ENCODE measurements at regions not wholly inside any gene's neighbourhood (a gene's known extent, or its start where the extent isn't known, plus 50 kb on each side); places are given as distances from the start of the nearest gene placed in this dataset.

- H4K20me1 ChIP-seq: no peaks in the 10 kb centered on the region
- TF ChIP-seq Cebpa-rat (IDR thresholded peaks at IDR 0.05): no peak
- no peak overlapping the region for H3K4me2 ChIP-seq
- H3K36me3 ChIP-seq: no peaks in the 10 kb centered on the region
- H3K4me3 ChIP-seq: no peak overlapping the region
- H3K9ac ChIP-seq: no peak overlapping the region
- no peaks in the 10 kb centered on the region for H3K27me3 ChIP-seq
- H3K9me3 ChIP-seq (replicated peaks in 1 of 11): peaks cover 0 to 5% (median 0%) of the 10 kb centered on the region in 11 experiments; a peak in 3 of 22 replicates
- no peak overlapping the region for H3K27ac ChIP-seq
- H3K4me1 ChIP-seq: no peaks in the 10 kb centered on the region
Measured at GRCh38 chr15:91478717-91479191, 374.8 kb upstream of the SLCO3A1 start.

GRCh38 chr15:91480426-91480825 lies 373.1 kb upstream of the SLCO3A1 start:
- Histone ChIP-seq H3K36me3 (no peaks in the 10 kb centered on the region), H3K4me2 (no peak overlapping the region), H3K9me3 (replicated peaks in 1 of 11) (no peaks in the 10 kb centered on the region), H3K27ac (no peak overlapping the region), H3K9ac (no peak overlapping the region), H3K4me1 (no peaks in the 10 kb centered on the region), H3K27me3 (no peaks in the 10 kb centered on the region), H3K4me3 (no peak overlapping the region), H4K20me1 (no peaks in the 10 kb centered on the region)
- no peak for TF ChIP-seq Cebpa-rat (IDR thresholded peaks at IDR 0.05)

- Histone ChIP-seq H3K9me3 (replicated peaks in 1 of 11) (no peaks in the 10 kb centered on the region), H4K20me1 (no peaks in the 10 kb centered on the region), H3K4me1 (no peaks in the 10 kb centered on the region), H3K27ac (no peak overlapping the region), H3K9ac (no peak overlapping the region), H3K4me3 (no peak overlapping the region), H3K27me3 (no peaks in the 10 kb centered on the region), H3K36me3 (no peaks in the 10 kb centered on the region), H3K4me2 (no peak overlapping the region)
- TF ChIP-seq Cebpa-rat (IDR thresholded peaks at IDR 0.05): no peak
Measured at GRCh38 chr15:91482799-91483198, 370.7 kb upstream of the SLCO3A1 start.

DNA sequence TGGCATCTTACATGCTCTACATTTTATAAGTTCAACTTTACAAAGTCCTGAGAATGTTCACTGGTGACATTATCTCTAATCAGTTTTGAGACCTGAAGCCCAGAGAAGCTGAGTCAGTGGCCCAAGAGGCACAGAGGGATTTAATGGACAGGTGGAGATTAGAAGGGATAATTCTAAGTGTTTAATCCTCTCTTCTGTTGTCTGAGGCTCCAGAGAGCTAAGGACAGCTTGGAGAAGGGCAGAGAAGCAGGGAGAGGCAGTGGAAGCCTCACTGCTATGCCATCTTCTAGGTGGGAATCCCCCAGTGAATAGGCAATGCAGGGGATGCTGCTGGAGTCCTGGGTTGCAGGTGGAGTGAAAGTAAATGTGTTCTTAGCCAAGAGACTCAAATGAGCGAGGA lies 369.4 kb upstream of the SLCO3A1 start:
- no peak overlapping the region for H3K27ac ChIP-seq
- no peaks in the 10 kb centered on the region for H3K9me3 ChIP-seq (replicated peaks in 1 of 11)
- no peak overlapping the region for H3K4me2 ChIP-seq
- H3K27me3 ChIP-seq: no peaks in the 10 kb centered on the region
- no peak for TF ChIP-seq Cebpa-rat (IDR thresholded peaks at IDR 0.05)
- no peaks in the 10 kb centered on the region for H3K36me3 ChIP-seq
- no peak overlapping the region for H3K9ac ChIP-seq
- H3K4me1 ChIP-seq: no peaks in the 10 kb centered on the region
- no peak overlapping the region for H3K4me3 ChIP-seq
- no peaks in the 10 kb centered on the region for H4K20me1 ChIP-seq

- H3K36me3 ChIP-seq: no peaks in the 10 kb centered on the region
- H4K20me1 ChIP-seq: no peaks in the 10 kb centered on the region
- peaks cover 0 to 22% (median 0%) of the 10 kb centered on the region in 11 experiments; a peak in 7 of 22 replicates for H3K9me3 ChIP-seq (replicated peaks in 1 of 11)
- no peak overlapping the region for H3K9ac ChIP-seq
- 0 out of 20 replicates have a peak, but pooled peaks cover 0 to 6% (median 0%) of the 10 kb centered on the region in 10 experiments for H3K4me1 ChIP-seq
- H3K27ac ChIP-seq: no peak overlapping the region
- no peak for TF ChIP-seq Cebpa-rat (IDR thresholded peaks at IDR 0.05)
- H3K4me3 ChIP-seq: no peak overlapping the region
- H3K4me2 ChIP-seq: no peak overlapping the region
- no peaks in the 10 kb centered on the region for H3K27me3 ChIP-seq
Measured at GRCh38 chr15:91488452-91488851, 365.1 kb upstream of the SLCO3A1 start.

DNA sequence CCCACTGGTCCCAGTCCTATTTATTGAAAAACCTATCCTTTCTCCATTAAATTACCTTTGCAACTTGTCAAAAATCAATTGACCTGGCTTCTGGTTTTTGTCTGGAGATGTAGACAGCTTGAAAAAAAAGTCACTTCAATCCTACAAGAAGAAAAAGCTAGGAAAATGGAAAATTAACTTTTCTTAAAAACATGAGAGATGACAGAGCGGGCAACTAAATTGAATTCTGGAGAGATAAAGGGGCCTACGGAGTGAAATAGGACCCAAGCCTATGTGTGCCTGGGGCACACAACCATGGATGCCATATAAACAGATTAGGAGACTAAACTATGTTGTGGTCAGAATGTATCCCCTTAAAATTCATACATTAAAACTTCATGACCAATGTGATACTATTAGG lies 363.3 kb upstream of the SLCO3A1 start:
- H3K4me2 ChIP-seq: no peak overlapping the region
- H3K4me1 ChIP-seq: 0 out of 20 replicates have a peak, but pooled peaks cover 0 to 6% (median 0%) of the 10 kb centered on the region in 10 experiments
- no peaks in the 10 kb centered on the region for H4K20me1 ChIP-seq
- H3K9ac ChIP-seq: no peak overlapping the region
- H3K9me3 ChIP-seq (replicated peaks in 1 of 11): peaks cover 0 to 22% (median 0%) of the 10 kb centered on the region in 11 experiments; a peak in 7 of 22 replicates
- no peak overlapping the region for H3K27ac ChIP-seq
- no peaks in the 10 kb centered on the region for H3K36me3 ChIP-seq
- H3K27me3 ChIP-seq: no peaks in the 10 kb centered on the region
- TF ChIP-seq Cebpa-rat (IDR thresholded peaks at IDR 0.05): no peak
- H3K4me3 ChIP-seq: no peak overlapping the region

GRCh38 chr15:91491101-91491950 lies 362.2 kb upstream of the SLCO3A1 start:
- H3K27ac ChIP-seq: no peak overlapping the region
- no peaks in the 10 kb centered on the region for H3K27me3 ChIP-seq
- peaks cover 0 to 22% (median 0%) of the 10 kb centered on the region in 11 experiments; a peak in 7 of 22 replicates for H3K9me3 ChIP-seq (replicated peaks in 1 of 11)
- no peak overlapping the region for H3K9ac ChIP-seq
- H3K4me2 ChIP-seq: no peak overlapping the region
- no peaks in the 10 kb centered on the region for H4K20me1 ChIP-seq
- 0 out of 20 replicates have a peak, but pooled peaks cover 0 to 6% (median 0%) of the 10 kb centered on the region in 10 experiments for H3K4me1 ChIP-seq
- no peak overlapping the region for H3K4me3 ChIP-seq
- H3K36me3 ChIP-seq: no peaks in the 10 kb centered on the region
- no peak for TF ChIP-seq Cebpa-rat (IDR thresholded peaks at IDR 0.05)

GRCh38 chr15:91496754-91497691 lies 356.5 kb upstream of the SLCO3A1 start:
- no peak overlapping the region for H3K4me3 ChIP-seq
- H3K36me3 ChIP-seq: no peaks in the 10 kb centered on the region
- no peak overlapping the region for H3K9ac ChIP-seq
- peaks cover 0 to 7% (median 0%) of the 10 kb centered on the region in 11 experiments; a peak in 5 of 22 replicates for H3K9me3 ChIP-seq (replicated peaks in 1 of 11)
- H3K27ac ChIP-seq: no peak overlapping the region
- no peaks in the 10 kb centered on the region for H3K4me1 ChIP-seq
- no peak overlapping the region for H3K4me2 ChIP-seq
- H4K20me1 ChIP-seq: no peaks in the 10 kb centered on the region
- H3K27me3 ChIP-seq: no peaks in the 10 kb centered on the region
- TF ChIP-seq Cebpa-rat (IDR thresholded peaks at IDR 0.05): no peak
